ENCODE measurements at regions not wholly inside any gene's neighbourhood (a gene's known extent, or its start where the extent isn't known, plus 50 kb on each side); places are given as distances from the start of the nearest gene placed in this dataset.

- Histone ChIP-seq H3K9me3 (replicated peaks) (peaks cover 8% of the 10 kb centered on the region), H3K27me3 (ENCODE audit: low read depth) (peaks cover 12% of the 10 kb centered on the region), H3K36me3 (no peaks in the 10 kb centered on the region), H3K4me1 (no peaks in the 10 kb centered on the region), H3K4me3 (no peak overlapping the region), H3K27ac (replicated peaks) (no peak overlapping the region)
- intact Hi-C loops (cut with micrococcal nuclease), result no loop called here
- TF ChIP-seq, protein P1, sequence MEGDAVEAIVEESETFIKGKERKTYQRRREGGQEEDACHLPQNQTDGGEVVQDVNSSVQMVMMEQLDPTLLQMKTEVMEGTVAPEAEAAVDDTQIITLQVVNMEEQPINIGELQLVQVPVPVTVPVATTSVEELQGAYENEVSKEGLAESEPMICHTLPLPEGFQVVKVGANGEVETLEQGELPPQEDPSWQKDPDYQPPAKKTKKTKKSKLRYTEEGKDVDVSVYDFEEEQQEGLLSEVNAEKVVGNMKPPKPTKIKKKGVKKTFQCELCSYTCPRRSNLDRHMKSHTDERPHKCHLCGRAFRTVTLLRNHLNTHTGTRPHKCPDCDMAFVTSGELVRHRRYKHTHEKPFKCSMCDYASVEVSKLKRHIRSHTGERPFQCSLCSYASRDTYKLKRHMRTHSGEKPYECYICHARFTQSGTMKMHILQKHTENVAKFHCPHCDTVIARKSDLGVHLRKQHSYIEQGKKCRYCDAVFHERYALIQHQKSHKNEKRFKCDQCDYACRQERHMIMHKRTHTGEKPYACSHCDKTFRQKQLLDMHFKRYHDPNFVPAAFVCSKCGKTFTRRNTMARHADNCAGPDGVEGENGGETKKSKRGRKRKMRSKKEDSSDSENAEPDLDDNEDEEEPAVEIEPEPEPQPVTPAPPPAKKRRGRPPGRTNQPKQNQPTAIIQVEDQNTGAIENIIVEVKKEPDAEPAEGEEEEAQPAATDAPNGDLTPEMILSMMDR (IDR thresholded peaks at IDR 0.05; ENCODE audit: borderline replicate concordance), result no peak
- no peak for DNase-seq
Measured at GRCh38 chr16:48918520-48919258, 308.7 kb upstream of the N4BP1 start.

DNA sequence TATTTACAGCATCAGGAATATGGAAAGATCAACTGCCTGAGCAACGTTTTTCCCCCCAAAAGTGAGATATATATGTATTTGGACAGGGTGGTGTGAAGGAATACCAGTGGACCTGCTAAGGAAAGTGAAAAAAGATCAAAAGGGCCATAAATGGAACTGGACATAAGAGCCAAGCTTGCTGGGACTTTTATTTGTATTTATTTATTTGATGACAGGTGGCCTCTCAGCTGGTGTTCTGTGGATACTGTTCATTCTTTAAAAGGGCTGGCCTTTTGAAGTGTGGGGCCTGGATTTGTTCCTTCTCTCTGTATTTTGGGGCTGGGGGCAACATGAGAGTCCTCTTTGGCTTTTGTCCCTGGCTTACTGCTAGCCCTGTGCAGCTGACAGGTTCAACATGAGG lies 306.6 kb upstream of the N4BP1 start:
- H3K4me1 ChIP-seq, result no peaks in the 10 kb centered on the region
- H3K27me3 ChIP-seq (ENCODE audit: low read depth), result peaks cover 31% of the 10 kb centered on the region
- intact Hi-C loops (cut with micrococcal nuclease), result no loop called here
- TF ChIP-seq, protein P1 (IDR thresholded peaks at IDR 0.05; ENCODE audit: borderline replicate concordance), result no peak
- no peaks in the 10 kb centered on the region for H3K36me3 ChIP-seq
- no peak for DNase-seq
- peaks cover 4% of the 10 kb centered on the region for H3K9me3 ChIP-seq (replicated peaks)
- H3K27ac ChIP-seq (replicated peaks), result no peak overlapping the region
- H3K4me3 ChIP-seq, result no peak overlapping the region

GRCh38 chr16:48914070-48914469 lies 304.1 kb upstream of the N4BP1 start:
- Histone ChIP-seq H3K27ac (replicated peaks) (no peak overlapping the region), H3K9me3 (replicated peaks) (no peaks in the 10 kb centered on the region), H3K27me3 (ENCODE audit: low read depth) (peaks cover 36% of the 10 kb centered on the region), H3K36me3 (no peaks in the 10 kb centered on the region), H3K4me1 (no peaks in the 10 kb centered on the region), H3K4me3 (no peak overlapping the region)
- TF ChIP-seq, protein P1 (IDR thresholded peaks at IDR 0.05; ENCODE audit: borderline replicate concordance), result no peak
- intact Hi-C loops (cut with micrococcal nuclease), result no loop called here
- DNase-seq, result no peak

DNA sequence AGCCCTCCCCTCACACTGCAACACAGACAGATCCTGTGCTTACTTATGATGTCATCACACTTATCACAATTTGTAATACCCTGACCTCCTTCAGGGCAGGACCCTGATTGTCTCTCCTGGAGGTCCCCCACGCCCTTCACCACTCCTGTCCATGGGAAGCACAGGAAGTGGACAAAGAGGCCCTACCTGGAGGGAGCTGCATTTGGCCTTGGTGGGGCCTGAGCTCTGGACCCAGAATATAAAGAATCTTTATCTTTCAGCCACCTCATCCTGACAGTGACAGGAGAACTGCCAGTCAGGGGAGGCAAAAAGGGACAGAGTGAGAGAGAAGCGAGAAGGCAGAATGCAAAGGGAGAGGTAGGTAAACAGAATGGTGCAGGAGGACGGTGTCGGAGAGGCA lies 303.4 kb upstream of the N4BP1 start:
- Histone ChIP-seq H3K4me1 (no peaks in the 10 kb centered on the region), H3K9me3 (replicated peaks) (no peaks in the 10 kb centered on the region), H3K27me3 (ENCODE audit: low read depth) (peaks cover 33% of the 10 kb centered on the region), H3K27ac (replicated peaks) (no peak overlapping the region), H3K4me3 (no peak overlapping the region), H3K36me3 (no peaks in the 10 kb centered on the region)
- intact Hi-C loops (cut with micrococcal nuclease), result no loop called here
- no peak for DNase-seq
- TF ChIP-seq, protein P1 (IDR thresholded peaks at IDR 0.05; ENCODE audit: borderline replicate concordance), result no peak

GRCh38 chr16:48912360-48912759 lies 302.4 kb upstream of the N4BP1 start:
- intact Hi-C loops (cut with micrococcal nuclease), result no loop called here
- H3K4me3 ChIP-seq, result no peak overlapping the region

More at GRCh38 chr16:48912360-48912759, 302.4 kb upstream of the N4BP1 start:
- no peak for DNase-seq
- Histone ChIP-seq H3K36me3 (no peaks in the 10 kb centered on the region), H3K4me1 (no peaks in the 10 kb centered on the region), H3K27ac (replicated peaks) (no peak overlapping the region), H3K27me3 (ENCODE audit: low read depth) (peaks cover 41% of the 10 kb centered on the region), H3K9me3 (replicated peaks) (no peaks in the 10 kb centered on the region)
- TF ChIP-seq, protein P1 (IDR thresholded peaks at IDR 0.05; ENCODE audit: borderline replicate concordance), result no peak

Data from left ventricle myocardium inferior (tissue), 1 donor.